Activated CD4-positive, CD25-positive, alpha-beta regulatory T cell (primary cell): ENCODE measurements at regions not wholly inside any gene's neighbourhood (a gene's known extent, or its start where the extent isn't known, plus 50 kb on each side); places are given as distances from the start of the nearest gene placed in this dataset.
"Not testable (repeated sequence)": the region's sequence is repeated elsewhere in the genome, so short reads cannot be mapped to it uniquely, and the experiment has no call there.

Source experiments
- DNase-seq, 4 experiments: peaks; one replicate each; lab custom pipeline; 2025; lab: John Stamatoyannopoulos, UW

DNA sequence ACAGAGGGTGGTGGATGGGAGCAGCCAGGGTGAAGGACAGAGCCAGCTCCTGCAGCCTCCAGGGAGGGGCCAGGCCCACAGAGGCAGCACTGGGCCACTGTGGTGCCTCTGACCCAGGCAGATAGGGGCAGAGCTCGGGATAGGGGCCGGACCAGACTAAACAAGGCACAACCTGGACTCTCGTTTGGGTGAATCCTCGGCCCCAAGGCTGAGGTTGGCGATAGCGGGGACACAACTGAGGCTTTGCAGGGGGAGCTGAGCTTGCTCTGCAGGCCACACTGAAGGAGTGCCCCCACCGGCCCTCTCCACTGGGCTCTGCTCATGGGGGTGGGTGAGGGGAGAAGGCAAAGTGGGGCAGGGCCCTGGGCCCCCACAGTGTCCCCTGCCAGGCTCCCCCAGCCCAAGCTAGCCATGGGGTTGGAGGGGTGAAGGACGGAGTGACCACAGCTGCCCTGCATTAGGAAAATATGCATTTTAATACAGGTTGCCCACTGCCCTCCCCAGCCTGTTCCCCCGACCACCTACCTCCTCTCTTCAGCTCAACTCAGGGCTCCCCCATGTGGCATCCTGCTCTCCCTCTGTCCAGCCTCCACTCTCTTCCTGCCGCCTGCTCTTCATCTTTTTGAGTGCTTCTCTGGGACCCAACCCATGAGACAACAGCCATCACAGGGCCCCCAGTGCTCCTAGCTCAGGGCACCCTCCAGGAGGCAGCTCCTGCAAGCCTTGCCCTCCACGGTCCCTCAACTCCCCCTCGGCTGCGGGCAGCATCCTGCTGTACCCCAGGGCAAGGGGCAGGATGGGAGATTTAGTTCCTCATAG, 152.8 kb downstream of the INHBB start:
- no peak for DNase-seq

DNA sequence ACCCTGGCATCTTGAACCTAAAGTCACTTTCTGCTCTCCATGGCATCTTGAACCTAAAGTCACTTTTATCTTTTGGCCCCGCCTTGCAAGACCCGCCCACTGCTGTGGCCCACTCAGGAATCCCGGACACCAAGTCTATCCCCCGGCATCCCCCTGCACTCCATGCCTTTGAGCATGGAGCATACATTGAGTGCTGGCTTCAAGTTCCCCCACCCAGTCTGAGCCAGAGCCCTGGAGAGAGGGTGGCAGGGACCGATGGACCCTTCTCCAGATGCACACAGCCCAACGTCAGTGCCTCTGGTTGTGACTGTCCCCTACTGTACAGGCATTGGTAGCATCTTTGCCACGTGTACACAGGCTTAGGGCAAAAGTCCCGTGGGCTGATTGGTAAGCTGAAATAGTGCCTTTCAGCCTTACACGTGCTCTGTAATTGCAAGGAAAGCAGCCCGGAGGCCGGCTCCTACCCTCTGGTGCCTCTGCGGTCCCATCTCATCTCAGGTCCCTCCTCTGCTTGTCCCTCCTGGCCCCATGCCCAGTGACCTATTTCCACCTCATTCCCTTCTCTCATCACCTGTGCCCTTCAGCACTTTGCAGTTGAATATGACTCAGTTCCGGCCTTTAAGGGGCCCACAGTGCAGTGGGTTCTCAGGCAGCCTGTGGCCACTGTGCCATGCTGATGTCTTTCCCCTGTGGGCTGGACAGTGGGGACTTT, 154.0 kb downstream of the INHBB start:
- DNase-seq = no peak

DNA sequence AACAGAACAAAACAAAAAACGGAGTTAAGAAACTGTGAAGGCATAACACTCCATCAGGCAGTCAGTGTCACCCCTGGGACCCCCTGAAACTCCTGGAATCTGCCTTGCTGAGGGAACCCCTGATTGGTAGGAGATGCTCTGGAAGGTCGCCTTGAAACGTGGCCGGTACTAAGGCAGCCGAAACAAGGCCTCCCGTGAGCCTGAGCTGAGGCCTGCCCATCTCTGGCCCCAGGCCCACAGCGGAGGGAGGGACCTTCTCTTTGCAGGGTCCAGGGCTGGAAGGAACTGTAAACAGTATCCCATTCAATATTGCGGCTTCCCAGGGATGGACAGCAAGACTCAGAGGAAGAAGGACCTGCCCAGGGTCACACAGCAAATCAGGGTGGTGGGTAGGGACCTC, 155.7 kb downstream of the INHBB start:
- no peak for DNase-seq

DNA sequence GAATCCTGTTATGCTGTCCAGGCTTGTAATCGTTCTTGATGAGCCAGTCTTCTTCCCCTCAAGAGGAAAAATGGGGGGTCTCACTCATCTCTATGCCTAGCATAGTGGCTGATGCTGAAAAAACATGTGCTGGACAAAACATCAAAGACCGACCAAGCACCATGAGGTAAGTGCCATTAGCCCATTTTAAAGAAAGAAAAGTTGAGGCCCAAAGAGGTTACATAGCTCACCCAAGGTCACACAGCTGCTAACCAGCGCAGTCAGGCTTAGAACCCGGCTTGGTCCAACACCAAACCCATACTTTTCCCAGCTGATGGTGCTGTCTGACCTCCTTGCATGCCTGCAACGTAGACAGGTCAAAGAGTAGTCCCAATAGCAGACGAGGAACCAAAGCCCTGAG, 156.4 kb downstream of the INHBB start:
- DNase-seq = no peak

DNA sequence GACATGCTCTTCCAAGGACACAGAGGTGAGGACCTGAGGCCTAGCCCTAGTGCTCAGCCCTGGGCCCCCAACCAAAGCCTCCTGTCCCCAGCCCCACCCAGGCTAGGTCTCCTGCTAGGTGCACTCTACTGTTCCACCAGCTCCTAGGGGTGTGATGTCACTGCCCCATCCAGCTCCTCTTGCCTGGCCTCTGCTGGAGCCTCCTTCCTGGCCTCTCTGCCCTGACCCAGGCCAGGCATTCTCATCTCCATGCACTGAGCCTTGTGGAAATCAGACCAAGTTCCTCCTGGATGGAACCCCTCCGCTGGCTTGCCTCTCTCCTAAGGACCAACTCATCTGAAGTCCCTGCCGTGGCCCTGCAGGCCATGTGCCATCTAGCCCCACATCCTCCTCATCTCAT, 156.8 kb downstream of the INHBB start:
- DNase-seq = no peak

DNA sequence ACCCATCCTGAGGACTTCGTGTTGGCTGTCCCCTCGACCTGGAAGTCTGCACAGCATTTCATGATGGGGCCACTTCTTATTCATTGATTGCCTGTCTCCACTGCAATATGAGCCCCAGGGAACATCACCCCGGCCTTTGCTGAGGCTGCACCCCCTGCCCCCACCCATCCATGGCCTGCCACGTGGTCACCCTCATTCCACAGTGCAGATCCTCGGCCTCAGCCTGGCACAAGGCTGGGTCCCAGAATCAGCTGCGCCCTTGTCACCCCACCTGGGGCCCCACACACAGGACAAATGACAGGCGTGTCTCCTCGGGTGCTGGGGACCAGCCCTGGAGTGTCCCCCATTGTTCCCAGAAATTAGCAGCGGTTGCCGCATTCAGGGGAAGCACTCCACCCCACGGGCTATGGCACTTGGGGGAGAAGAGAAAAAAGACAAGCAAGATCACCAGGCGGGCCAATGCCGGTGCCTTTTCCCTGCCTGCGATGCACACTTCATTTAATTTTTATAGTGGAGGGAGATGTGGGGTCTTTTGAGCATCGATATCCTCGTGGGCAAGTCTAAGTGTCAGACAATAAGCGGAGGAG, 157.4 kb downstream of the INHBB start:
- DNase-seq = no peak

DNA sequence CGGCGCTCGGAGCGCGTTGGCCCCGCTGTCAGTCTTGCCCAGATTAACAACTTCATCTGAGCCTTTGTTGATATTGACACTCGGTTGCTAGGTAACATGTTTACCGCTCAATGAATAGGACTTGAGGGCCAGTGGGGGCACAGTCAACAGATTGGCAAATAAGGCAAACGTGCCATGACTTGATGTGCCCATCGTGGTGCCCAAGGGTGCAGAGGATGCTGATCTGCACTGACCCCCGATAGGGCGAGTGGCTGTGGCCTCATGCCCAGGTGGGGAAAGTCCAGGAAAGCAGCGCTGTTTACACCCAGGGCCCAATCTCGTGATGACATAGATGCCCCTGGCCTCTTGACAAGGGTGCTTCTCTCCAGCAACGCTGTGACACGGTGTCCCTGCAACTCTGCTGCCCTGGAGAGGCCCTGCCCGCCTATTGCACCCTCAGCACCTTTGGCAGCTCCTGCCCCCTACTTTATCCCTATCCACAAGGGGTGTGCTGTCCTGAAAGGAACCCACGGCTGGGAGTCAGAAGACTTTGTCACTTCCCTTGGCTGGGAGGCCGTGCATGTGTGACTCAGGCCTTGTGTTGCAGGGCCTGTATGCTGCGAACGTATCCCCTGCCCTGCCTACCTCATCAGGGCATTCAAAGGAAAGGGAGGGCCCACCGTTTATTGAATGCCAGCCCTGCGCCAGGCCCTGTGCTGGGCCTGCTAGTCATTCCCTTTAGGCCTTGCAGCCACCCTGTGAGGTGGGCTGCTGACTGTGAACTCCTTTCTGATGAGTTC, 158.0 kb downstream of the INHBB start:
- DNase-seq = no peak

DNA sequence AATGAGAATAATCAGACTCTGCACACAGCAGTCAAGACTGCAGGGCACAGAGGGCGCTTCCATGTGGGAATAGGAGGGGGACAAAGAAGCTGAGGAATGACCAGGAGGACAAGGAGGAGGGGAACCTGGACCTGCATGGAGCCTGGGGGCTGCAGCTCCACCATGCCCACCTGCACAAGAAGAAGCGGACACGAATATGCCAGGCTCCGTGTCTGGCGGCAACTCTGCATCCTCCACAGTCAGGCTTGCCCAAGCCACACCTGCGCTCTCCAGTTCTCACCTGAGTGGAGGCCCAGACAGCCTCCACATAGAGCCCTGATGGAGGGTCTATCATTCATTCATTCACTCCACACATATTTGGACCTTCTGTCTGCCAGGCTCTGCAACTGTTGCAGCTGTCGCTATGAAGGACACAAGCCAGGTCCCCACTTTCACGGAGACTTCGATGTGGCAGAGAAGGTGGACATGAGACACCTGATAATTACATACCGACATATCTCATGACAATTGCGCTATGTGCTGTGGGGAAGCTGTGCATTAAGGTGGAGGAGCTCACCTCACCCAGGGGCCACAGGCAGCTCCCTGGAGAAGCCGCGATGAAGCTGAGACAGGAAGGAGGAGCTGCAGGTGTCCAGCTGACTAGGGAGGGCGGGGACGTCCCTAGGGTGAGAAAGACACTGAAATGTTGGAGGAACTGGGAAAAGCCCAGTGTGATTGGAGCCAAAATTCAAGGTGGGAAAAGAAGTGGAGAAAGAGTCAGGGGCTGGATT, 159.2 kb downstream of the INHBB start:
- DNase-seq = no peak

DNA sequence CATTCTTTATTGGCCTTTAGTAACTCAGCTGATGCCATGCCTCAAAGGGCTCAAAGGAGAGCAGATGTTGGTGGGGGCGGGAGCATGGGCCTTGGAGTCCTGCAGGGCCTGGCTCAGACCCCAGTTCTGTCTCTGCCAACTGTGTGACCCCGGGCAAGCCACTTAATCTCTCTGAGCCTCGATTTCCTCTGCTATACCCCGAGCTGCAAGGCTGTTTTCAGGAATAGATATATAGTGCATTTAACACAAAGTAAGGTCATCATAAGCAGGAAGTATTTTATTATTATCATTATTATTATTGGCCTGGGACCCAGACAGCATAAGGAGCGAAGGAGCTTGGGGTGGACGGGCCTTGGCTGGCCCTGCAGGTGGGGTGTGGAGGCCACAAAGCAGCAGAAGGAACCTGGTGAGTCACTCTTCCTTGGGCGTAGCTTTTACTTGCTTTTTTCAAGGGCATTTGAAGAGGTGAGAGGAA, 162.7 kb downstream of the INHBB start:
- no peak for DNase-seq

DNA sequence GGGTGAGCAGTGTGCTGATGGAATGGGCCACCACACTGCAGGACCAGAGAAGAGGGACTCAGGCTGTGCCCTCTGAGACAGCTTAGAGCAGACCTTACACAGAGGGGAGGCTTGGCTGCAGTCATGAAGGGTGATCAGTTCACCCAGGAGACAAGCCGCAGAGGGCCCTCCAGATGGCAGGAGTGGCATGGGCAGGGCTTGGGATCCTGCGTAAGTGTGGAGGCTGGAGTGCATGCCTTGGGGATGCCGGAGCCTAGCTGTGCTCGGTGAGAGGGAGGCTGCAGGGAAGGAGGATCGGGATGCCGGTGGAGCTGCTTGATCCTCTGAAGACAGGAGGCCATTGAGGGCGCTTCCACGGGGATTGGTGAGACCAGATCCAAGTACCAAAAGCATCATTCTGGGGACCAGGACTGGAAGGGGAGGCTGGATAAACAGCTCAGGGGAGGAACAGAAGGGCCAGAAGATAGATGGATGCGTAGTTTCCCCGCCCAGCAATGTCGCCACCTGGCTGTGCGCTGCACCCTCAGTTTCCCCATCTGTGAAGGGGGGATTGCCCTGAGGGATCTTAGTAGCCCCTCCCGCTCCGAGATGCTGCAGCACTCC, 163.4 kb downstream of the INHBB start:
- no peak for DNase-seq

DNA sequence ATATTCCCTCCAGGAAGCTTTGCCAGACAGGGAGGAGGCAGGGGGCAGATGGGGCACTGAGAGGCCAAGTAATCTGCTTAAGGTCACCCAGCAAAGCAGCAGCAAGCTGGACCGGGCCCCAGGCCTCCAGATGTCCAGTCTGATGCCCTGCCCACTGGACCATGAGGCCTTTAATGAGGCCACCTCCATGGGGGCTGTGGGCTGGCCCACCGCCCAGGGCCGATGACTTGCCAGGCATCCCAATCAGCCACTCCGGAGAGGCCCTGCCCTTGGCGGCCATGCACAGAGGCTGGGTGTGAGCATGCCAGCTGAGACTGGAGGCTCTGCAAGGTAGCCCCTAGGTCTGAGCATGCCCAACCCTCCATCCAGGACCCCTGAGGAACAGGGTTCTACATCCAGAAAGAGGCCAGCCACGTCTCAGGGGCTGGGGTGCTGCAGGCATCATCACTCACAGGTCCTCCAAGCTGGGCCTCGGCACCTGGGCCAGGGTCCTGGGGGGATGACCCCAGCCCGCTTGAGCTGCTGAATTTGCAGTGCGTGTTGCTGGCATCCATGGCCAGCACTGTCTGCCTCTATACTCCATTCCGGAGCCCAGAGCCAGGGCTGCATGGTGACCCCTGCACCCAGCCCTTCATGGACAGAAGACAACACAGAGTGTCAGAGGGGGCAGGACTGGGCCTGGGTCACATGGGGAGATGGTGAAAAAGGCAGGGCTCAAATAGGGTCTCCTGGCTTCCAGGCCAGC, 164.2 kb downstream of the INHBB start:
- no peak for DNase-seq

DNA sequence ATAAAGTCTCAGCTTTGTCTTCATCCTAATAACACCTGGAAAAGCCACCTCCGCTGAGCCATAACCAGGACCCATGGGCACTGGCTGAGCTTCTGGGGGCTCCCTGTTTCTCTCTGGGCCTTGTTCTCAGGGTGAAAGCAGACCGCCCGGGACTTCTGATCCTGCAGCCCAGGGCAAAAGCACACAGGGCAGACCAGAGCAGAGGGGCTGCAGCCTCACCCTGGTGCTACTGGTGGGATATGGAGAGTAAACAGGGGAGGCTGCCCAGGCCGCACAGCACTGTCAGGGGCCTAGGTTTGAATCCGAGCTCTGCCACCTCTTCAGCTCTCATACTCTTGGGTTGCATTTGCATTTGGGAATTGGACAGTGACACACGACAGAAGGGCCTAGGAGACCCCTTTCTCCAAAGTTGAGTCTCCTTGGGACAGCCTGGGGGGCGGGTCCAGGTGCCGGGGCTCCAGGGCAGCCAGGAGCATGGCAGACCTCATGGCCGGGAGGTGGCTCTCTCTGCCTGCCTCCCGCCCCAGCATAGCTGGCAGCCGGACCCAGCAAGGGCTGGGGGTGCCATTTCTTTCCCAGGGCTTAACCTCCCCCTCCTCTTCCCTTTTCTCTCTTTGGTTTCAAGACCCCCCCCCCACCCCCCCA, 164.9 kb downstream of the INHBB start:
- no peak for DNase-seq

DNA sequence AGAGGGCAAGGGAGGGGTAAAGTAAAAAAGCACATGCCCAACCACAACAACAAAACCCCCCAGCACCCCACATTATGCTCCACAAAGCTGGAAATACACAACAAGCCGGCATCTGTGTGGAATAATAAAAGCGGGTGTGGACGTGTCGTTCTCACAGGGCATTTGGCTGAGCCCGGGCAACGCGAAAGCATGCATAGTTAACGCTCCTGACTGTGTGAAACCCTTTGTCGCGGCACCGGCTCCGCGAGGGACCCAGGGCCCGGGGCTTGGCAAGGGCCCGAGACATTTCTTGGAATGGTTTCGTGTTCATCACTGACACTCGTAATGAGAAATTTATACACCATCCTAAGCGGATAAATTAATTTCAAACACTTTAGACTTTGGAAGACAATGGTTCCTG, 165.6 kb downstream of the INHBB start:
- no peak for DNase-seq

DNA sequence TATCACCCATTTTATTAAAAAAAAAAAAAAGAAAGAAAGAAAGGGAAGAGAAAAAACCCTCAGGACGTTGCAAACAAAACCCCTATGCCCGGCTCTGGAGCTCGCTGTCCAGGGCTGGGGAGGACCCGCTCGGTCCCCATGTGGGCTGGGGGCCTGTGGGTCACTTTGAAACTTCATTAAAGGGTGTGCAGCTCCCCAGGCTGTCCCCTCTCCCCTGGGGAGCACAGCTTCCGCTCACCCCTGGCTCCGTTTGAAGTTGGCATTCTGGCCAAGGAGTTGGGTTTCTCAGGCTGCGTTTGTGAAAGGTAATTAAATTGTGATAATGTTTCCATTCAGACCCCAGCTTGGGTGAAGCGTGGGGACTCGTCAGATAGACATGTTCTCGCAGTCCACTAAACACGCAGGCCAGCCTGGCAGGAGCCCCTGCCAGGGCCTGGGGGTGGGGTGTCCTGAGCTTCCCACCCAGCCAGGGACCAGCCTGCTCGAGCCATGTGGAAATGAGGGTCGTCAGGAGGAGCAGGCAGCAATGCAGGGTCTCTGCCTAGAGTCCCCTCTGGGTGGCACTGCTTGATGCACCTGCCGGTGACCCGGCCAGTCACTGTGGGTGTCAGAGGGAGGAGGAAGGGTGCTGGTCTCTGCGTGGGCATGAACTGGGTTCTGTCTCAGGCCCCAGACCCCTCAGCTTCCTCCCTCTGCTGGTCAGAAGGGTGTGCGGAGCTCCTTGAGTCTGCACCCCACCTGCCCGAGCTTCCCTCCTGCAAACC, 166.2 kb downstream of the INHBB start:
- DNase-seq = no peak

DNA sequence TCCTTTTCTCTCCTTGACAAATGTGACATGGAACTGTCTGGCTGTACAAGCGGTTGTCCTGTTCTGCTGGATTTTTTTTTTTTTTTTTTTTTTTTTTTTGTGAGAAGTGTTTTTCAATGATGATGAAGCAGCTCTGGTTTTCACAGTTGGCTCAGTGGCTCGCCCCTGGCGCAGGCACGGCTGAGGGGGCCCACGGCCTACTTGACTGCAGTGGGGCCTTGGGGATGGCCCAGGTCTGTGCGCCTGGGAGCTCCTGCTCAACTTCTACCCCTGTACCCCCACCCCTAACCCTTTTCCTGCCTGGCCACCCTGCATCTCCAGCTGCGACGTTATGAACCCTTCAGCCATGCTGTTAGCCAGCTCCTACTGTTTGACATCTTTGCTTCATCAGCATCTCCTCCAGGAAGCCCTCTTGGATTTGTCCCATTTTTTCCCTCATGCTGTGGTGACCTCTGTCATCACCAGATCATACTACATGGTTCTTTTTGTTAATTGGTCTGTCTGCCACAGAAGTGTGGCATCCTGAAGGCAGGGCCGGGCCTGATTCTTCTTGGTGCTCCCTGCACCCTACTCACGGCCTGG, 167.9 kb downstream of the INHBB start:
- DNase-seq = no peak

DNA sequence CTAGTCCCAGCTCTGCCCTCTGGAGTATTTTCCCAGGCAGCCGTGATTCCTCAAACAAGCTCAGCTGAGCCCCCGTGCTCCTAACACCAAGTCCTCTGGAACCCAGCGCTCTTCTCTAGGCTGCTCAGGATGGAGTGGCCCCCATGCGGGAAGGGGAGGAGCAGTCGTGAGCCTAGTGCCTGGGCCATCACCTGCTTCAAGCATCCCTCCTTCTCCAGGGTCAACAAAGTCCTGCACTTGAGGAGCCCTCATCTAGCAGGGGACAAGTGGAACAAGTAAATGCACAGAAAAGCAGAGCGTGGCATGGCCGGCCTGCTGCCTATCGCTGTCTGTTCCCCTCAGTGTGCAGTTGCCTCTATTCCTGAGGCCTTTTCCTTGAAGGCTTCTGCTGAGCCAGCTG, 168.6 kb downstream of the INHBB start:
- DNase-seq = no peak

DNA sequence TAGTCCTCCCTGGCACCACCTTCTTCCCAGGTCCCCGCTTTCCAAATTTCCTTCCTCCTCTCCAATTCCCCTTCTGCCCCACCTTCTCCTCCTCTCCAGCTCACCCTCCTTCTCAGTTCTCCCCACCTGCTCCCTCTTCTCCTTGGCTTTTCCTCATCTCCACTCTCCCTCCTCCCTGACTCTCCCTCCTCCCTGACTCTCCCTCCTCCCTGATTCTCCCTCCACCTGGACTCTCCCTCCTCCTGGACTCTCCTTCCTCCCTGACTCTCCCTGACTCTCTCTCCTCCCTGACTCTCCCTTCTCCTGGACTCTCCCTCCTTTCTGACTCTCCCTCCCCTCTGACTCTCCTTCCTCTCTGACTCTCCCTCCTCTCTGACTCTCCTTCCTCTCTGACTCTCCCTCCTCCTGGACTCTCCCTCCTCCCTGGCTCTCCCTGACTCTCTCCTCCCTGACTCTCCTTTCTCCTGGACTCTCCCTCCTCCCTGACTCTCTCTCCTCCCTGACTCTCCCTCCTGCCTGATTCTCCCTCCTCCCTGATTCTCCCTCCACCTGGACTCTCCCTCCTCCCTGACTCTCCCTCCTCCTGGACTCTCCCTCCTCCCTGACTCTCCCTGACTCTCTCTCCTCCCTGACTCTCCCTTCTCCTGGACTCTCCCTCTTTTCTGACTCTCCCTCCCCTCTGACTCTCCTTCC, 169.3 kb downstream of the INHBB start:
- not testable (repeated sequence) for DNase-seq
